ENCODE measurements at regions not wholly inside any gene's neighbourhood (a gene's known extent, or its start where the extent isn't known, plus 50 kb on each side); places are given as distances from the start of the nearest gene placed in this dataset.

DNA sequence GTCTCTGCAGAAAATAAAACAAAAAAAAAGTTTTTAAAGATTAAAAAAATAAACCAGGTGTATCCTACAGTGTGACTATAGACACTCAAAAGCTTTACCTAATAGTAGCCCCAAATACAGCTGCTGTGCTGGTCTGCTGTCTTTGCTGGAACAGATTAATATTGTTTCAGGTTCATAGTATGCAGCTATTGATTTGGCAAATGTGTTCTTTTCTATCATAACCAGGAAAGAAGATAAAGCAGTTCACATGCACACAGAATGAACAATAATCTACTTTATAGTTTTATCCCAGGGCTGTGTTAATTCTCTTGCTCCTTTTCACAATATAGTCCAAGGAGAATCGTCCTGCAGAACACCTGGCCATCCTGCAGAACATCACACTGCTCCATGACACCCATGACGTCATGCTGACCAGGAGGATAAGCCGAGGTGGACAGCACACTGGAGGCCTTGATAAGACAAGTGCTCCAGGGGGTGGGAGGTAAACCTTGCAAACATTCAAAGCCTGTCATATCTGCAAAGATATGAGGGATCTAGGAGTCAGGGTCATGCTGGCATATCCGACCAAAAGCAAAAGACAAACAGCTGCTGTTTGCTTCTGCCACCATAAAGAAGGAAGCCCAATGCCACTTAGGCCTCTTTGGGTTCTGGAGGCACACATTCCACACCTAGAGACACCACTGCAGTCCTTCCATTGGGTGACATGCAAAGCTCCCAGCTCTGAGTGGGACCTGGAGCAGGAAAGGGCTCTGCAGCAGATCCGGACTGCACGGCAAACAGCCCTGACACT, 86.1 kb upstream of the SLC2A1 start:
- no peak overlapping the region for H3K4me3 ChIP-seq (ENCODE audit: low read depth, low read length)
- no peaks in the 10 kb centered on the region for H3K36me3 ChIP-seq (replicated peaks)
- TF ChIP-seq, protein P1, sequence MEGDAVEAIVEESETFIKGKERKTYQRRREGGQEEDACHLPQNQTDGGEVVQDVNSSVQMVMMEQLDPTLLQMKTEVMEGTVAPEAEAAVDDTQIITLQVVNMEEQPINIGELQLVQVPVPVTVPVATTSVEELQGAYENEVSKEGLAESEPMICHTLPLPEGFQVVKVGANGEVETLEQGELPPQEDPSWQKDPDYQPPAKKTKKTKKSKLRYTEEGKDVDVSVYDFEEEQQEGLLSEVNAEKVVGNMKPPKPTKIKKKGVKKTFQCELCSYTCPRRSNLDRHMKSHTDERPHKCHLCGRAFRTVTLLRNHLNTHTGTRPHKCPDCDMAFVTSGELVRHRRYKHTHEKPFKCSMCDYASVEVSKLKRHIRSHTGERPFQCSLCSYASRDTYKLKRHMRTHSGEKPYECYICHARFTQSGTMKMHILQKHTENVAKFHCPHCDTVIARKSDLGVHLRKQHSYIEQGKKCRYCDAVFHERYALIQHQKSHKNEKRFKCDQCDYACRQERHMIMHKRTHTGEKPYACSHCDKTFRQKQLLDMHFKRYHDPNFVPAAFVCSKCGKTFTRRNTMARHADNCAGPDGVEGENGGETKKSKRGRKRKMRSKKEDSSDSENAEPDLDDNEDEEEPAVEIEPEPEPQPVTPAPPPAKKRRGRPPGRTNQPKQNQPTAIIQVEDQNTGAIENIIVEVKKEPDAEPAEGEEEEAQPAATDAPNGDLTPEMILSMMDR (IDR thresholded peaks at IDR 0.05; ENCODE audit: low read depth, low read length, missing control alignments): no peak
- no peak overlapping the region for H3K27ac ChIP-seq
- in situ Hi-C loops (cut with HindIII; ENCODE audit: low pct_ligation_motif_present, low sequenced_read_pairs): no loop called here
- no peaks in the 10 kb centered on the region for H3K27me3 ChIP-seq (replicated peaks)
- DNase-seq: no peak

DNA sequence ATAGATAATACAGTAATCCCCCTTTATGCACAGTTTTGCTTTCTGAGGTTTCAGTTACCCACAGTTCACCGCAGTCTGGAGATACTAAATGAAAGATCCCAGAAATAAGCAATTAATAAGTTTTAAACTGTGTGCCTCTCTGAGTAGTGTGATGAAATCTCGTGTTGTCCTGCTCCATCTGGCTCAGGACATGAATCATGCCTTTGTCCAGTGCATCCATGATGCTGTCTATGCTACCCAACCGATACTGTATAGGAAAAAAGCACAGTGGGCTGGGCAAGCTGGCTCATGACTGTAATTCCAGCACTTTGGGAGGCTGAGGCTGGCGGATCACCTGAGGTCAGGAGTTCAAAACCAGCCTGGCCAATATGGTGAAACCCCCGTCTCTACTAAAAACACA, 85.0 kb upstream of the SLC2A1 start:
- H3K27me3 ChIP-seq (replicated peaks): no peaks in the 10 kb centered on the region
- H3K4me3 ChIP-seq (ENCODE audit: low read depth, low read length): no peak overlapping the region
- H3K36me3 ChIP-seq (replicated peaks): no peaks in the 10 kb centered on the region
- no peak overlapping the region for H3K27ac ChIP-seq
- in situ Hi-C loops (cut with HindIII; ENCODE audit: low pct_ligation_motif_present, low sequenced_read_pairs): no loop called here
- TF ChIP-seq, protein P1 (IDR thresholded peaks at IDR 0.05; ENCODE audit: low read depth, low read length, missing control alignments): no peak
- no peak for DNase-seq

DNA sequence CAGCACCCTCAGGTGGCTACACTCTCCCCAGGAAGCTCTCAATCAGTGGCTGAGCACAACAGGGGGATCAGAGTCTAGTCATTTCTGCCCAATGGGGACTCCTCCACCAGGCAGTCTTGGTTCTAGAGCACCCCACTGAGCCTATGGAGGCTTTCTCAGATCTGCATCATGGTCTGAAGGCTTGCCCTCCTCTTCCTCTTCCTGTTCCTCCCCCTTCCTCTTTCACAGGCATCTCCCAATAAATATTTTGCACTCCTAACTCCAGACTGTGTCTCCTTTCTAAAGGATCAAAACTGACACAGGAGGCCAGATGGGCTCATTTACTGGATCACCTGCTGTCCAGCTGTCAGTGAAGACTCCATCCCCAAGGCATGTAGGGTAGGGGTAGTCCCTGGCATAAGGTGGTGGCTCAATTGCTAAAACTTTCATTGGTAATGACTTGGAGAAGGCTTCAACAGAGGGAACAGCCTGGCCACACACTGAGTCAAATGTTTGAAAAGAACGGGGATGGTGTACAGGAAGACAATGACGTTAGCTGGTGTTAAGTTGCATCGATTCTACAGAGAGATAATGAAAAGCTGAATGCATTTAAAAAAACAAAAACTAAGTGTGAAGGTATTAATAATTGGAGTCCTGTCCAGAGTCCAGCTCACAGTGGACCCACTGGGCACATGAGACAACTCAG, 84.2 kb upstream of the SLC2A1 start:
- H3K27me3 ChIP-seq (replicated peaks): no peaks in the 10 kb centered on the region
- H3K27ac ChIP-seq: no peak overlapping the region
- no peak for DNase-seq
- no peaks in the 10 kb centered on the region for H3K36me3 ChIP-seq (replicated peaks)
- no peak overlapping the region for H3K4me3 ChIP-seq (ENCODE audit: low read depth, low read length)
- TF ChIP-seq, protein P1 (IDR thresholded peaks at IDR 0.05; ENCODE audit: low read depth, low read length, missing control alignments): no peak
- in situ Hi-C loops (cut with HindIII; ENCODE audit: low pct_ligation_motif_present, low sequenced_read_pairs): no loop called here

DNA sequence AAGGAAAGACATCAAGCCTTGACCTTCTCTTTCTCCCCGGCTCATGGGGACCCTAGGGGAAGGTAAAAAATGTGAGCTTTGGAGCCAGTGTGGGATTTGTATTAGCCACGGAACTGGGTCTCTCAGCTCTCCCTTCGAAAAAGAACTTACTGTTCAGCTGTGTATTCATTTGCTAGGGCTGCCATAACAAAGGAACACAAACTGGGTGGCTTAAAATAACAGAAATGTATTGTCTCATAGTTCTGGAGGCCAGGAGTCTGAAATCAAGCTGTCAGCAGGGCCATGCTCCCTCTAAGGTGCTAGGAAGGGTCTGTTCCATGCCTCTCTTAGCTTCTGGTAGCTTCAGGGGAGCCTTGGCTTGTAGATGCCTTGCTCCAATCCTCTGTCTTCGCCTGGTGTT, 83.5 kb upstream of the SLC2A1 start:
- in situ Hi-C loops (cut with HindIII; ENCODE audit: low pct_ligation_motif_present, low sequenced_read_pairs): no loop called here
- Histone ChIP-seq H3K4me3 (ENCODE audit: low read depth, low read length) (no peak overlapping the region), H3K36me3 (replicated peaks) (no peaks in the 10 kb centered on the region), H3K27ac (no peak overlapping the region), H3K27me3 (replicated peaks) (no peaks in the 10 kb centered on the region)
- TF ChIP-seq, protein P1 (IDR thresholded peaks at IDR 0.05; ENCODE audit: low read depth, low read length, missing control alignments): no peak
- no peak for DNase-seq

DNA sequence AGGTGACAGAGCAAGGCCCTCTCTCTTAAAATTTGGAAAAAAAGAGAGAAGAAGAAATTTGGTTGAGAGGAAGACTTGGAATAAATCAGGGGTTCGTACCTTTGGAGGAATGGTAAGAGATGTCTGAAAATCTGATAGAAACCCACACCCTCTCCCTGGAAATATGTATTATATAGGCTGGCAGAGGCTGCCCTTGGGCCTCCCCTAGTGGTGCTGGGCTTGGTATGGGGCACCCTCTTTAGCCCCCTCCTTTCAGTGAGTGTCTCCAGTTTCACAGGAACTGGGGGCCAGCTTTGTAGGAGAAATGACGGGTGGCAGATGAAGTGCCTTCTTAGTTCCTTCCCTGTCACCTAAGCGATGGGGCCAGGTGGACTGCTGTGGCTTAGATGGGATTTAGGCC, 82.9 kb upstream of the SLC2A1 start:
- no peak overlapping the region for H3K4me3 ChIP-seq (ENCODE audit: low read depth, low read length)
- no peak overlapping the region for H3K27ac ChIP-seq
- no peaks in the 10 kb centered on the region for H3K36me3 ChIP-seq (replicated peaks)
- no peak for DNase-seq
- no peaks in the 10 kb centered on the region for H3K27me3 ChIP-seq (replicated peaks)
- in situ Hi-C loops (cut with HindIII; ENCODE audit: low pct_ligation_motif_present, low sequenced_read_pairs): no loop called here
- TF ChIP-seq, protein P1 (IDR thresholded peaks at IDR 0.05; ENCODE audit: low read depth, low read length, missing control alignments): no peak

All from brain microvascular endothelial cell (primary cell).